ENCODE measurements at regions not wholly inside any gene's neighbourhood (a gene's known extent, or its start where the extent isn't known, plus 50 kb on each side); places are given as distances from the start of the nearest gene placed in this dataset.

DNA sequence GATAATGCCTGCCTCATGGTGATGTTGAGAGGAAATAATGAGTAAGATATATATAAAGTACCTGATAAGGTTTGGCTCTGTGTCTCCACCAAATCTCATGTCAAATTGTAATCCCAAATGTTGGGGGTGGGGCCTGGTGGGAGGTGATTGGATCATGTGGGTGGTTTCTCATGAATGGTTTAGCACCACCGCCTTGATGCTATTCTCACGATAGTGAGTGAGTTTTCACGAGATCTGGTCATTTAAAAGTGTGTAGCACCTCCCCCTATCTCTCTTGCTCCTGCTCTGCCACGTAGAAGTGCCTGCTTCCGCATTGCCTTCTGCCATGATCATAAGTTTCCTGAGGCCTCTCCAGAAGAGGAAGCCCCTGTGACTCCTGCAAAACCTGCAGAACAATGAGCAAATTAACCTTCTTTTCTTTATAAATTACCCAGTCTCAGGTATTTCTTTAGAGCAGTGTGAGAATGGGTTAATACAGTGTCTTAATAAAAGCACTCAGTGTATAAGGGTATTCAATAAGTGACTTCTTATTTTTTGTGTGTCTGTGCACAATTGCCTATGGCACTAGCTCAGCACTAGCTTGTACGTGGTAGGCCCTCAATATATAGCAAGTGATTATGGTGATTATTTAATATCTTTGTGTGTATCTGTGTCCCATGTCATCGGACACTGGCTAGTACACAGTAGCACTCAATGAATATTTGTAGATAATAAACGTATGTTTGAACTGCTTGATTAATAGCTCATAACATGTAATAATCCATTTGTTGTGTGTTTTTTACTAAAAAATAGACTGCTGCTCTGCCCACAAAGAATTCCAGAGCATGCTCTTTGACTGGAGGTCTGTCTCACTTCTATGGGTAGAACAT lies 138.1 kb upstream of the LMNTD1 start:
- DNase-seq (ENCODE audit: low read depth in 6 of 9, low spot score in 9 of 9): no peak
- Histone ChIP-seq H3K27ac (ENCODE audit: low read depth in 1 of 2, low read length in 1 of 2) (no peak overlapping the region), H3K4me1 (ENCODE audit: control insufficient read depth in 2 of 2, insufficient read depth in 2 of 2, low read length in 2 of 2) (no peaks in the 10 kb centered on the region), H3K9me3 (ENCODE audit: control insufficient read depth in 2 of 2, insufficient read depth in 1 of 2, low read length in 1 of 2) (peaks cover 0 to 8% of the 10 kb centered on the region in 2 donors), H3K4me3 (ENCODE audit: low read length in 2 of 2) (no peak overlapping the region), H3K36me3 (ENCODE audit: control insufficient read depth in 2 of 2, insufficient read depth in 2 of 2, low read length in 1 of 2) (no peaks in the 10 kb centered on the region), H3K27me3 (ENCODE audit: control insufficient read depth in 2 of 2, insufficient read depth in 1 of 2, low read length in 1 of 2) (no peaks in the 10 kb centered on the region)
- WGBS: 79% methylated on average over 8 of the region's 8 CpGs

GRCh38 chr12:25691865-25692114 lies 138.7 kb upstream of the LMNTD1 start:
- H3K36me3 ChIP-seq (ENCODE audit: control insufficient read depth in 2 of 2, insufficient read depth in 2 of 2, low read length in 1 of 2): no peaks in the 10 kb centered on the region
- peaks cover 0 to 8% of the 10 kb centered on the region in 2 donors for H3K9me3 ChIP-seq (ENCODE audit: control insufficient read depth in 2 of 2, insufficient read depth in 1 of 2, low read length in 1 of 2)
- DNase-seq (ENCODE audit: low read depth in 6 of 9, low spot score in 9 of 9): no peak
- H3K4me1 ChIP-seq (ENCODE audit: control insufficient read depth in 2 of 2, insufficient read depth in 2 of 2, low read length in 2 of 2): no peaks in the 10 kb centered on the region
- no peak overlapping the region for H3K27ac ChIP-seq (ENCODE audit: low read depth in 1 of 2, low read length in 1 of 2)
- WGBS: 92% methylated on average over 4 of the region's 4 CpGs
- H3K27me3 ChIP-seq (ENCODE audit: control insufficient read depth in 2 of 2, insufficient read depth in 1 of 2, low read length in 1 of 2): no peaks in the 10 kb centered on the region
- H3K4me3 ChIP-seq (ENCODE audit: low read length in 2 of 2): no peak overlapping the region

DNA sequence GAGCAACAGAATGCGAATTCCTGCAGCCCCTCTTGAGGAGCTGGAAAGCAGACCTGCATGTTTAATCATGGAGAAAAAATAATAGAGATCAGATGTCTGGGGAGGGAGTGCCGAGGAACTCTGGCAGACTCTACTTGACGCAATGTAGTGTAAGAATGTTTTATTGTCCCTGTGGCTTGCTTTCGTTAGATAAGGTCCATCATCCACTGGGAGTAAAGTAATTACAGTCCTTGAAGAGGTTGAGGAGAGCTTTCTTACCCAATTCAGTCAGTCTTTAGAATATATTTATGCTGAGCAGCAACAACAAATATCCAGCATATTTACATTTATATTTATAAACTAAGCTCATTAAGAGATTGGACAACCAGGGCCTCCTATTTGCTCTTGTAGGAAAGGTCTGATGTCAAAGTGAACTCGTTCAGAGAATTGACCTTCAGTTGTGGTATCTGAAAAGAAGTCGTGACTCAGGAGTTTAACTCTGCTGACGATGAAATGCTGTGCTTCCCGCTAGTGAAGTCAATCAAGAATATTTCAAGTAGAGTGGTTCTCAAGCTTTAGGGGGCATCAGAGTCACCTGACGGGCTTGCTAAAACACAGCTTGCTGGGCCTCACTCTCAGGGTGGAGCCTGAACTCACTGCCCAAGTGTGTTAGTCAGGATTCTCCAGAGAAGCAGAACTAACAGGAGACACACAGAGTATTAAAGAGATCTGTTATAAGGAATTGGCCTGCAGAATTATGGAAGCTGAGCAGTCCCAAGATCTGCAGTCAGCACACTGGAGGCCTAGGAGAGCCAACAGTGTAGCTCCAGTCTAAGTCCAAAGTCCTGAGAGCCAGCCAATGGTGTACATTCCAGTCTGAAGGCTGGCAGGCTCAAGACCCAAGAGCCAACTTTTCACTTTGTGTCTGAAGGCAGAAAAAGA lies 139.3 kb upstream of the LMNTD1 start:
- Histone ChIP-seq H3K36me3 (ENCODE audit: control insufficient read depth in 2 of 2, insufficient read depth in 2 of 2, low read length in 1 of 2) (no peaks in the 10 kb centered on the region), H3K27ac (ENCODE audit: low read depth in 1 of 2, low read length in 1 of 2) (no peak overlapping the region), H3K4me3 (ENCODE audit: low read length in 2 of 2) (no peak overlapping the region), H3K27me3 (ENCODE audit: control insufficient read depth in 2 of 2, insufficient read depth in 1 of 2, low read length in 1 of 2) (no peaks in the 10 kb centered on the region), H3K4me1 (ENCODE audit: control insufficient read depth in 2 of 2, insufficient read depth in 2 of 2, low read length in 2 of 2) (no peaks in the 10 kb centered on the region), H3K9me3 (ENCODE audit: control insufficient read depth in 2 of 2, insufficient read depth in 1 of 2, low read length in 1 of 2) (peaks cover 0 to 6% of the 10 kb centered on the region in 2 donors)
- DNase-seq (ENCODE audit: low read depth in 6 of 9, low spot score in 9 of 9): no peak
- WGBS: 94% methylated on average over 9 of the region's 9 CpGs

DNA sequence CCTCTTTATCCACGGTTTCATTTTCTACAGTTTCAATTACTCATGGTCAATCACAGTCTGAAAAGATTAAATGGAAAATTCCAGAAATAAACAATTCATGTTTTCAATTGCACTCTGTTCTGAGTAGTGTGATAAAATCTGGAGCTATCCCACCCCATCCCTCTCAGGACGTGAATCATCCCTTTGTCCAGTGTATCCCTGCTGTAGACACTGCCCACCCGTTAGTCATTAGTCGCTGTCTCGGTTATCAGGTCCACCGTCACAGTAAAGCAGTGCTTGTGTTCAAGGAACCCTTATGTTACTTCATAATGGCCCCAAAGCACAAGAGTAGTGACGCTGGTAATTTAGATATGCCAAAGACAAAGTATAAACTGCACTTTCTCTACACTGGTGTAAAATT lies 141.0 kb upstream of the LMNTD1 start:
- no peaks in the 10 kb centered on the region for H3K27me3 ChIP-seq (ENCODE audit: control insufficient read depth in 2 of 2, insufficient read depth in 1 of 2, low read length in 1 of 2)
- H3K27ac ChIP-seq (ENCODE audit: low read depth in 1 of 2, low read length in 1 of 2): no peak overlapping the region
- WGBS: 93% methylated on average over 7 of the region's 7 CpGs
- no peak overlapping the region for H3K4me3 ChIP-seq (ENCODE audit: low read length in 2 of 2)
- no peaks in the 10 kb centered on the region for H3K36me3 ChIP-seq (ENCODE audit: control insufficient read depth in 2 of 2, insufficient read depth in 2 of 2, low read length in 1 of 2)
- no peaks in the 10 kb centered on the region for H3K4me1 ChIP-seq (ENCODE audit: control insufficient read depth in 2 of 2, insufficient read depth in 2 of 2, low read length in 2 of 2)
- no peak for DNase-seq (ENCODE audit: low read depth in 6 of 9, low spot score in 9 of 9)
- peaks cover 0 to 4% of the 10 kb centered on the region in 2 donors for H3K9me3 ChIP-seq (ENCODE audit: control insufficient read depth in 2 of 2, insufficient read depth in 1 of 2, low read length in 1 of 2)

DNA sequence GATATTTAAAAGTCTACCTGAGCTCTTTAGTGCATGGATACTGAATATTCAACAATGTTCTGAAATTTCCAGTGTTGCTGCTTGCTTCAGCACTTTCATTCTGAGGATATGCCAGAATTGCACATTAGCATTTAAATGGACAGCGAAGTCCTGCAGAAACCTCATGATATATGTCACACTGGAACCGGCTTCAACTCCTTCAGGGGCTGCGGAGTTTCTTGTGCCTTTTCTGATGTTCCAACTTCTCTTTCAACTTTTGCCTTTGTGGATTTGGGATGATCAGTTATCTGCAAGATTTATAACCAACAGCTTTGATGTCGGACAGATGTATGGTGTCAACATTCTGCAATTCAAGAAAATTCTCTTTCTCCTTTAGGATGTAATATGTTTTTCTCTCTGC lies 142.5 kb upstream of the LMNTD1 start:
- no peak for DNase-seq (ENCODE audit: low read depth in 6 of 9, low spot score in 9 of 9)
- H3K4me1 ChIP-seq (ENCODE audit: control insufficient read depth in 2 of 2, insufficient read depth in 2 of 2, low read length in 2 of 2): no peaks in the 10 kb centered on the region
- no peaks in the 10 kb centered on the region for H3K27me3 ChIP-seq (ENCODE audit: control insufficient read depth in 2 of 2, insufficient read depth in 1 of 2, low read length in 1 of 2)
- H3K27ac ChIP-seq (ENCODE audit: low read depth in 1 of 2, low read length in 1 of 2): no peak overlapping the region
- peaks cover 0 to 4% of the 10 kb centered on the region in 2 donors for H3K9me3 ChIP-seq (ENCODE audit: control insufficient read depth in 2 of 2, insufficient read depth in 1 of 2, low read length in 1 of 2)
- H3K4me3 ChIP-seq (ENCODE audit: low read length in 2 of 2): no peak overlapping the region
- WGBS: 96% methylated on average over 4 of the region's 4 CpGs
- no peaks in the 10 kb centered on the region for H3K36me3 ChIP-seq (ENCODE audit: control insufficient read depth in 2 of 2, insufficient read depth in 2 of 2, low read length in 1 of 2)

GRCh38 chr12:25698772-25699171 lies 145.7 kb upstream of the LMNTD1 start:
- WGBS: 47% methylated on average over 2 of the region's 2 CpGs
- H3K4me3 ChIP-seq (ENCODE audit: low read length in 2 of 2): no peak overlapping the region
- H3K27ac ChIP-seq (ENCODE audit: low read depth in 1 of 2, low read length in 1 of 2): no peak overlapping the region
- H3K4me1 ChIP-seq (ENCODE audit: control insufficient read depth in 2 of 2, insufficient read depth in 2 of 2, low read length in 2 of 2): no peaks in the 10 kb centered on the region
- no peak for DNase-seq (ENCODE audit: low read depth in 6 of 9, low spot score in 9 of 9)
- H3K36me3 ChIP-seq (ENCODE audit: control insufficient read depth in 2 of 2, insufficient read depth in 2 of 2, low read length in 1 of 2): no peaks in the 10 kb centered on the region
- peaks cover 0 to 4% of the 10 kb centered on the region in 2 donors for H3K9me3 ChIP-seq (ENCODE audit: control insufficient read depth in 2 of 2, insufficient read depth in 1 of 2, low read length in 1 of 2)
- H3K27me3 ChIP-seq (ENCODE audit: control insufficient read depth in 2 of 2, insufficient read depth in 1 of 2, low read length in 1 of 2): no peaks in the 10 kb centered on the region

- 97% methylated on average over 1 of the region's 1 CpG for WGBS
- Histone ChIP-seq H3K4me1 (ENCODE audit: control insufficient read depth in 2 of 2, insufficient read depth in 2 of 2, low read length in 2 of 2) (no peaks in the 10 kb centered on the region), H3K4me3 (ENCODE audit: low read length in 2 of 2) (no peak overlapping the region), H3K9me3 (ENCODE audit: control insufficient read depth in 2 of 2, insufficient read depth in 1 of 2, low read length in 1 of 2) (peaks cover 0 to 4% of the 10 kb centered on the region in 2 donors), H3K27me3 (ENCODE audit: control insufficient read depth in 2 of 2, insufficient read depth in 1 of 2, low read length in 1 of 2) (no peaks in the 10 kb centered on the region), H3K36me3 (ENCODE audit: control insufficient read depth in 2 of 2, insufficient read depth in 2 of 2, low read length in 1 of 2) (no peaks in the 10 kb centered on the region), H3K27ac (ENCODE audit: low read depth in 1 of 2, low read length in 1 of 2) (no peak overlapping the region)
- no peak for DNase-seq (ENCODE audit: low read depth in 6 of 9, low spot score in 9 of 9)
Measured at GRCh38 chr12:25699454-25699853, 146.4 kb upstream of the LMNTD1 start.

GRCh38 chr12:25701290-25701689 lies 148.2 kb upstream of the LMNTD1 start:
- no peaks in the 10 kb centered on the region for H3K36me3 ChIP-seq (ENCODE audit: control insufficient read depth in 2 of 2, insufficient read depth in 2 of 2, low read length in 1 of 2)
- WGBS: 92% methylated on average over 4 of the region's 4 CpGs

DNA sequence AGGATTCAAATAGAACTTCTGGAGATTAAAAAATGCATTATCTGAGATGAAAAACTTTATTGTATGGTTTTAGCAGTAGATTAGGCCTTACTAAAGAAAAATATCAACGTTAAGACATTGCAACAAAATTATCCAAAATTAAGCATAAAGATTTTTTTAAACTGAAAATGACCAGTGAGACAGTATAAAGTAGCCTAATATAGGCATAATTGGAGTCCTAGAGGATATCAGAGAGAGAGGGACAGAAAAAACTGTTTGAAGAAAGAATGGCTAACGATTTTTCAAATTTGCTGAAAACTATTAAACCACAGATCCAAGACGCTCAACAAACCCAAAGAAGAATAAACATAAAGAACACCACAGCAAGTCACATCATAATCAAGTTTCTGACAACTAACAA lies 149.5 kb upstream of the LMNTD1 start:
- no peaks in the 10 kb centered on the region for H3K4me1 ChIP-seq (ENCODE audit: control insufficient read depth in 2 of 2, insufficient read depth in 2 of 2, low read length in 2 of 2)
- no peaks in the 10 kb centered on the region for H3K36me3 ChIP-seq (ENCODE audit: control insufficient read depth in 2 of 2, insufficient read depth in 2 of 2, low read length in 1 of 2)
- H3K27me3 ChIP-seq (ENCODE audit: control insufficient read depth in 2 of 2, insufficient read depth in 1 of 2, low read length in 1 of 2): no peaks in the 10 kb centered on the region
- H3K9me3 ChIP-seq (ENCODE audit: control insufficient read depth in 2 of 2, insufficient read depth in 1 of 2, low read length in 1 of 2): peaks cover 0 to 7% of the 10 kb centered on the region in 2 donors
- no peak overlapping the region for H3K4me3 ChIP-seq (ENCODE audit: low read length in 2 of 2)
- no peak overlapping the region for H3K27ac ChIP-seq (ENCODE audit: low read depth in 1 of 2, low read length in 1 of 2)
- 96% methylated on average over 3 of the region's 3 CpGs for WGBS
- DNase-seq (ENCODE audit: low read depth in 6 of 9, low spot score in 9 of 9): no peak

More at GRCh38 chr12:25701290-25701689, 148.2 kb upstream of the LMNTD1 start:
- Histone ChIP-seq H3K9me3 (ENCODE audit: control insufficient read depth in 2 of 2, insufficient read depth in 1 of 2, low read length in 1 of 2) (peaks cover 0 to 3% of the 10 kb centered on the region in 2 donors), H3K4me3 (ENCODE audit: low read length in 2 of 2) (no peak overlapping the region), H3K27me3 (ENCODE audit: control insufficient read depth in 2 of 2, insufficient read depth in 1 of 2, low read length in 1 of 2) (no peaks in the 10 kb centered on the region), H3K27ac (ENCODE audit: low read depth in 1 of 2, low read length in 1 of 2) (no peak overlapping the region), H3K4me1 (ENCODE audit: control insufficient read depth in 2 of 2, insufficient read depth in 2 of 2, low read length in 2 of 2) (no peaks in the 10 kb centered on the region)
- DNase-seq (ENCODE audit: low read depth in 6 of 9, low spot score in 9 of 9): no peak
